ENCODE measurements at regions not wholly inside any gene's neighbourhood (a gene's known extent, or its start where the extent isn't known, plus 50 kb on each side); places are given as distances from the start of the nearest gene placed in this dataset.

DNA sequence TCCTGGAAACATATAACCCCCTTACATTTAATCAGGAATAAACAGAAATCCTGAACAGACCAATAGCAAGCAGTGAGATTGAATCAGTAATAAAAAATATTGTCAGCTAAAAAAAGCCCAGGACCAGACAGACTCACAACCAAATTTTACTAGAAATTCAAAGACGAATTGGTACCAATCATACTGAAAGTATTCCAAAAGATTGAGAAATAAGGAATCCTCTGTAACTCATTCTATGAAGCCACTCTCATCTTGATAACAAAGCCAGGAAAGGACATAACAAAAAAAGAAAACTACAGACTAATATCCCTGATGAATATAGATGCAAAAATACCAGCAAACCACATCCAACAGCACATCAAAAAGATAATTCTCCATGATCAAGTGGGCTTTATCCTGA lies 714.0 kb downstream of the SEMA5A start:
- no peak for TF ChIP-seq POLR2A (IDR thresholded peaks at IDR 0.05; ENCODE audit: low read depth, low read length)
- no peak for TF ChIP-seq MAX (IDR thresholded peaks at IDR 0.05; ENCODE audit: insufficient read depth, insufficient read length)
- no peak for TF ChIP-seq CTCF (IDR thresholded peaks at IDR 0.05; ENCODE audit: extremely low read depth in 1 of 2, insufficient read depth in 1 of 2, low read depth in 1 of 2, low read length in 2 of 2)
- TF ChIP-seq EZH2 (IDR thresholded peaks at IDR 0.05; ENCODE audit: borderline replicate concordance, low read depth, low read length, severe bottlenecking), result no peak
- no peak for TF ChIP-seq POLR2AphosphoS5 (IDR thresholded peaks at IDR 0.05; ENCODE audit: insufficient read depth, low read depth, low read length)

Data from endothelial cell of umbilical vein (primary cell).